ENCODE measurements at regions not wholly inside any gene's neighbourhood (a gene's known extent, or its start where the extent isn't known, plus 50 kb on each side); places are given as distances from the start of the nearest gene placed in this dataset.

GRCh38 chr7:108627476-108628051 is 57.9 kb downstream of the DNAJB9 start:
- TF ChIP-seq CTCF (conservative IDR thresholded peaks at IDR 0.05 in 1 of 2, IDR thresholded peaks at IDR 0.05 in 1 of 2; ENCODE audit: low read depth in 1 of 2, low read length in 2 of 2) = no peak
- no peak for TF ChIP-seq EZH2 (IDR thresholded peaks at IDR 0.05; ENCODE audit: low read length, missing control alignments)

Measured in fibroblast of lung (primary cell).